ENCODE measurements at regions not wholly inside any gene's neighbourhood (a gene's known extent, or its start where the extent isn't known, plus 50 kb on each side); places are given as distances from the start of the nearest gene placed in this dataset.
"Not testable (repeated sequence)": the region's sequence is repeated elsewhere in the genome, so short reads cannot be mapped to it uniquely, and the experiment has no call there.

DNA sequence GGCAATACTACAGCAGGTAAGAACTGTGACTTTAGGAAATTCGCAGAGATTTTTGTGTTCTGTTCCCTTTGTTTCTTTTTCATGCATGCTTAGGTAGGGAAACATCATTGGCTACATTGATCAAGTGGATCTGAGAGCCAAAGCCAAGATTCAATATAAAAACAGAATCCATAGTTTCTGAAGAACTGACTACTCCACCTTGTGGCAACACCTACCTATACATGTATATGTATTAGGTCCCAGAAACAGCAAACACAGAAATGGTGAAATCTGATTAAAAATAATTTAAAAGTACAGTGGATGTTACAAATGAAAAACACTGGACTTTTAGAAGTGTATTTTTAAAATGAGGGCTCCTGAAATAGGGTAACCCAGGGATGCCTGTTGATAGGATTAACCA lies 322.6 kb upstream of the MAOA start:
- POLR2A ChIA-PET = no interaction called here

DNA sequence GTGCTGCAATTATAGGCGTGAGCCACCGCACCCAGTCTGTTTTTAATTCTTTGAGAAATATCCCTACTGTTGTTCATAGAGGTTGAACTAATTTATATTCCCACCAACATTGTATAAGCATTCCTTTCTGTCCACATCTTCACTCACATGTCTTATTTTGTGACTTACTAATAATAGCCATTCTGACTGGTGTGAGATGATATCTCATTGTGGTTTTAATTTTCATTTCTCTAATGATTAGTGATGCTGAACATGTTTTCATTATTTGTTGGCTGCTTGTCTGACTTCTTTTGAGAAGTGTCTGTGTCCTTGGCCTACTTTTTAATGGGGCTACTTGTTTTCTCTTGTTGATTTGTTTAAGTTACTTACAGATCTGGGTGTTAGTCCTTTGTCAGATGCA lies 310.9 kb upstream of the MAOA start:
- POLR2A ChIA-PET = no interaction called here
- CTCF ChIA-PET = interaction anchor here (0.8 kb wide), 1 partner anchor 212 kb away, joined by 3 read pairs; no protein-coding TSS in a partner anchor

More for the DNA sequence above, 322.6 kb upstream of the MAOA start:
- CTCF ChIA-PET = no interaction called here

DNA sequence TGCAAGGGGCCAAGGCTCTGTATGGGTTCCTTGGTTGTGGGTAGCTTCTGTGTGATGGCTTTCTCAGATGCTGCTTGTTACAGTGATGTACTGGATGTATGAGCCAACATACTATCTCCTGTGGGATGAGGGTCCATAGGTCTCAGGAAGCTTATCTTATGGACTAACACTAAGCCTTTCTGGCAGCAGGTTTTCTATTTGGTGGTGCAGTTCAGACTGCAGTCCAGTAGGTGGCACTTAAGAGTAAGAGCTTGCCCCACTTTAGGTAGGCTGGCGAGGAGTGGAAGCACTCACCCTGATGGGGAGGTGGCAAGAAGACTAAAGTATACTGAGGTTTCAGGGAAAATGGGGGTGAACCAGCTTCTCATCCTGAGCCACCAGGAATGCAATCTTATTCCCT lies 306.7 kb upstream of the MAOA start:
- CTCF ChIA-PET = no interaction called here
- POLR2A ChIA-PET = no interaction called here

DNA sequence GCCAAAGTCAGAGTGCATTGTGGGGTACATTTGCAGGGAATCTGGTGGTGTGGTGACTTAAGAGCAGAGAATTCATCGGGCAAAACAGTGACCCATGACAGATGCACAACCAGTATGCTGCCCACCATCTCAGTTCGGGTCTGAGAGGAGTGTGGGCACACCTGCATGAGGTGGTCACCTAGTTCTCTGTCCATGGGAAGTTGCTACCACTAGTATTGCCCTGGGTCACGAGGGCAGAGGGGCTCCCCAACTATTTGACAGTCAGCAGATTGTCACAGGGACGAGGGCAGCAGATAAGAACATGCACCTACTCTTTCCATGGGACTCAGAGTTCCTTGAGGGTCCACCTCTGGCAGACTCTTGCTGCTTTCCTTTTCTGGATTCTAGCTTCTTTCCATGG lies 305.2 kb upstream of the MAOA start:
- CTCF ChIA-PET = no interaction called here
- POLR2A ChIA-PET = no interaction called here

DNA sequence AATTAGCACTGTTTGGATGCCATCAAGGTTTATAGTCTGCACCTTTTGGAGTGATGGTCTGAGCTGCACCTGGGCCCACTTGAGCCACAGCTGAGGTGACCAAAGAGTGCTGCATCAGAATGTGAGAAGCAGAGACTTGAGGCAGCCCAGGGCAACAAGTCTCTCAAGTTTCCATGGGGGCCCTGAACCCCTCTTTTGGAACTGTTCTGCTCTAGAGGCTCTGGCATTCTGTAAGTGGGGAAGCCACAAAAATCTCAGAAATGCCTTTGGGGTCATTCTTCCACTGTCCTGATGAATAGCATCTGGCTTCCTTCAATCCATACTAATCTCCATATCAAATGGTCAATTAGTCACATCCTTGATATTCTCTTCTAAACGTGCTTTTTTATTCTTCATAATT lies 298.4 kb upstream of the MAOA start:
- ChIA-PET CTCF (no interaction called here), POLR2A (no interaction called here)

DNA sequence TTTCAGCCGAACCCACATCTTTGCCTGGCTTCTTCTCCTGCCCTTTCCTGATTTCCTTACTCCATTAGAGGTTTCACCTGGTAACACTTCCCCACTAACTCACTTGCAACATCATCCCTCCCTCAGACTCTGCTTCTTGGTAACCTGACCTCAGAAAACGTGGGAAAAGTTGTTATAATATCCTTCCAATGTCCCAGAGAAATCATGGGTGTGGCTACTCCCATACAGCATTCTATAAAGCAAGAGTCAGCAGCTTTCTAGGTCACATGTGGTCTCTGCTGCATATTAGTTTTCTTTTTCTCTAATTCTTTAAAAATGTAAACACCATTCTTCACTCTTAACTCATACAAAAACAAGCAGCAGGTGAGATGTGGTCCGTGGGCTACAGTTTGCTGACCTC lies 283.1 kb upstream of the MAOA start:
- ChIA-PET POLR2A (no interaction called here), CTCF (no interaction called here)

DNA sequence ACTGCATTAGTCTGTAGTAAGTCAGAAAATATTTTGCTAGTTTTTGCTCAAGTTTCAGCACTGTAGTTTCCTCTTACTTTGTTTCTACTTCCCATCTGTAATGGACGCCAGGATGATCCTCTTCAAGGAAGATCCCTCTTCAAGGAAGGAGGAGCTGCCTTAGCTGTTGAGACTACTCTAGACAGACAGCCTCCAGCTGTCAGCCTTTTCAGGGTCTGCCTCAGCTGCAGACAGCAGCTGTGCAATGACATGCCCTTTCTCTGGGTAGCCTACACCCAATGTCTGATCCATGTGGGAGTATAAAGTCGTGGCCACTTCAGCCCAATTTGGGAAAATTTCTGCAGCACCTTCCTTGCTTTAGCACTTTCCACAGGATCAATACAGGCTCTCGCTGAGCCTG lies 281.0 kb upstream of the MAOA start:
- POLR2A ChIA-PET = no interaction called here
- CTCF ChIA-PET = interaction anchor here (0.6 kb wide), 1 partner anchor 448 kb away, joined by 4 read pairs; no protein-coding TSS in a partner anchor

DNA sequence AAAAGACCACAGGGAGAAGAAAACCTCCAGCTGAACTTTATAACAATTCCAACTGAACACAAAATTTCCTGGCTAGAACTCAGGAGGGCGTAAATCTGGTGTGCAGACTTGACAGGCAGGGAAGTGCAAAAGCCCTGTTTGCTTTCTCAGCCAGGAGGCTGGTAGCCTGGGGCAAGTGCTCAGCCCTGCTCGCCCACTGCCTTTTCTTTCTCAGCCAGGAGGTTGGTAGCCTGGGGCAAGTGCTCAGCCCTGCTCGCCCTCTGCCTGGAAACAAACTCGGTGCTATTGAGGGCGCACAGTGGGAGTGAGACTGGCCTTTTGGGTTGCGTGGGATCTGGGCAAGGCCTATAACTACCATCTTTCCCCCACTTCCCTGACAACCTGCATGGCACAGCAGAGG lies 275.4 kb upstream of the MAOA start:
- CTCF ChIA-PET = no interaction called here
- POLR2A ChIA-PET = no interaction called here

DNA sequence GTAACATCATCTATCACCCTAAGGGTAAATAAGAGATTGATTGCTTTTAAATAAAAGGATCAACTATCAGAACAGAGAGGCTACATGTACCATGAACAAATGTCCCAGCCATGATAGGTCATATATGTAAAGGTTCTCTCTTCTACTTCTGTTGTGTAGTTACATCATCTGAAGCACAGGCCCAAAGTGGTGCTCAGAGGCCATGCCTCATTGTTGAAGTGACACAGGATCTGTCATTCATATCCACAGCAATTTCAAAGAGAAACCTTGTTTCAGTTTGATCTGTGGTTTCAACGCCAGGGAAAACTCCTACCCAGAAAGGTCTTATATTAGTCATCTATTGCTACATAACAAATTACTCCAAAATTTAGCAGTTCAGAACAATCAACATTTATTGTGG lies 269.2 kb upstream of the MAOA start:
- POLR2A ChIA-PET = no interaction called here
- CTCF ChIA-PET = no interaction called here

DNA sequence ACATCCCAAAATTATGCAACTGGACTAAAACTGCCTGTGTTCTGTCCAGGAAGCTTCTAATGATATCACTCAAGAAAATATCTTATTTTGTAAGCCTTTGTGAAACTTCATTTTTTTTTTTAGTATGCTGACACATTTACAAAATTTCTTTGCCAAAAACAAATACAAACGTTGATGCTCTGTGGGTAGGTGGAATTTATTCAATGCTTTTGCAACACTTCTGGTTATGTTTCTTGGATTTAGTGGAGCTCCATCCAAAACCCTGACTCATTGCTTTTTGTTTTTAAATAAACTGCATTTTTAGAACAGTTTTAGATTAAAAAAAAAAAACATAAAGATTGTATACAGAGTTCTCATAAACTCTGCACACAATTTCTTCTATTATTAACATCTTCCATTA lies 250.9 kb upstream of the MAOA start:
- CTCF ChIA-PET = no interaction called here
- POLR2A ChIA-PET = no interaction called here

DNA sequence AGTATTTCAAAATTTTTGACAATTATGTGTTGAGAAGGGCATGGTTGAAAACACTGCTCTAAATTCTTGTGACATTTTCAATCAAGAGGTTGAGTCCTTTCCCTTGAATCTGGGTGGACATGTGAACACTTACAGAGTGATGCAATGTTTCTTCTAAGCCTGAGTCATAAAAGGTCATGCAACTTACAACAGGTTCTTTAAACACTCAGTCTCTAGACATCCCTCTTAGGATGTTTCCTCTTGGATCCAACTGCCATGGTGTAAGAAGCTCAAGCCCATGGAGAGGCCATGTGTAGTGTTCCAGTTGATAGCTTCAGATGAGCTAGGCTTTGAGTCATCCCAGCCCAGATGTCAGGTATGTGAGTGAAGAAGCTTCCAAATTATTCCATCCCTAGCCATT lies 232.2 kb upstream of the MAOA start:
- ChIA-PET POLR2A (no interaction called here), CTCF (no interaction called here)

DNA sequence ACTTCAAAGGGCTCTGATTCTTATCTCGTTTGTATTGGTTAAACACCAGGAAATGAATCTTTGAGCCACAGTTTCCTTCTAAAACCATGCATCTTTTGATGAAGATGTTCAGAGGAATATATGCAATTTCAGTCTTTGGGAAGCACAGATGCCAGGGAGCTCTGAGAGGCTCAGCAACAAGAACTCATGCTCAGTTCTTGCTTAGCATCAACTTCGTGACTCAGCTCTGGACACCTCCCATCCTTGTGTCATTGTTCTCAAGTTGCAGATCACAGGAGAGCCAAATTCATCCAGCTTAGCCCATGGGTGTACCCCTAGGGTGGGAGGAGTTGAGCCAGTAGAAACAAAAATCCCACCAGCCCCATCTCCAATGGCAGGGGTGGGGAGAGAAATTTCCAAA lies 219.6 kb upstream of the MAOA start:
- CTCF ChIA-PET = no interaction called here

DNA sequence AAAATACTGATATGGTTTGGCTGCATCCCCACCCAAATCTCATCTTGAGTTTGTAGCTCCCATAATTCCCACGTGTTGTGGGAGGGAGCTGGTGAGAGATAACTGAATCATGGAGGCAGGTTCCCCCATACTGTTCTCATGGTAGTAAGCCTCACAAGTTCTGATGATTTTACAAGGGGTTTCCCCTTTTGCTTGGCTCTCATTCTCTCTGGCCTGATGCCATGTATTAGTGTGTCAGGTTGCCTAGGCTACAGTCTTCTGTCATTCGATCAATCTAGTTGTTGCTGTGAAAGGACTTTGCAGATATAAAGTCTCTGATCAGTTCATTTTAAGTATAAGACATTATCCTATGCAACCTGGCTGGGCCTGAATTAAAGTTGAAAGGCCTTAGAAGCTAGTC lies 209.3 kb upstream of the MAOA start:
- CTCF ChIA-PET = no interaction called here
- POLR2A ChIA-PET = no interaction called here

More for the DNA sequence above, 219.6 kb upstream of the MAOA start:
- POLR2A ChIA-PET = no interaction called here

DNA sequence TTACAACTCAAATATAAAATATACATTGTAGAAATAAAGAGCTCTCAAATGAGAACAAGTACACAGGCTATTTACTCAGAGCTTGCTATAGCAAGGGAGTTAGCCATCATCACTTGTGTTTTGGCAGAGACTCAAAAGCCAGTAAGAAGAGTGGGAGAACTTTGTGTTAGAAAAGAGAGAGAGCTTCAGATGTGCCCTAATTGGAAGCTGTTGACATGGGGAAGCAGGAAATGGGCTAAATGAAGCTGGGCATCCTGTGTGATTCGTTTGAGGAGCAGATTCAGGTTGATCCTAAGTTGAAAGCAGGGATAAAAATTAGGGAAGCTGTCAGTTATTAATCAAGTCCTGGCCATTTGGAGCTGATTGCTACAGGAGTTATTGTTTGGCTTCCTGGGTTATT lies 207.4 kb upstream of the MAOA start:
- ChIA-PET CTCF (no interaction called here), POLR2A (no interaction called here)

DNA sequence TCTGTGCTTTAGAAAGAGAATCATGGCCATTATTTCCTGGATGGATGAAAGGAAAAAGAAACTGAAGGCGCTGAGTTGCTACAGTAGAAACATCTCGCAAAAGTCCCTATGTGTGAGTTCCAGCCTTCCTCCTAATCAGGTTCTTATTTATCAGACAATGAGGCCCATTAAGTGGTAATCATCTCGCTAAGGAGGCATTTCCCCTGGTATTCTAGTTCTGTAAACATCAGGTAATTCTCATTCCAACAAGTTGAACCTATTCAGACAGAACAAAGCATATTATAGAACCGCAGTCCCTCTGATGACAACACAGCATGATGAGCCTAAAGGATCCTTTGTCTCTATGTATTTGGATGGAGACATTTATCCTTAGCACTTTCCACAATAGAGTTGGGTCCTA lies 205.7 kb upstream of the MAOA start:
- POLR2A ChIA-PET = no interaction called here
- CTCF ChIA-PET = no interaction called here

DNA sequence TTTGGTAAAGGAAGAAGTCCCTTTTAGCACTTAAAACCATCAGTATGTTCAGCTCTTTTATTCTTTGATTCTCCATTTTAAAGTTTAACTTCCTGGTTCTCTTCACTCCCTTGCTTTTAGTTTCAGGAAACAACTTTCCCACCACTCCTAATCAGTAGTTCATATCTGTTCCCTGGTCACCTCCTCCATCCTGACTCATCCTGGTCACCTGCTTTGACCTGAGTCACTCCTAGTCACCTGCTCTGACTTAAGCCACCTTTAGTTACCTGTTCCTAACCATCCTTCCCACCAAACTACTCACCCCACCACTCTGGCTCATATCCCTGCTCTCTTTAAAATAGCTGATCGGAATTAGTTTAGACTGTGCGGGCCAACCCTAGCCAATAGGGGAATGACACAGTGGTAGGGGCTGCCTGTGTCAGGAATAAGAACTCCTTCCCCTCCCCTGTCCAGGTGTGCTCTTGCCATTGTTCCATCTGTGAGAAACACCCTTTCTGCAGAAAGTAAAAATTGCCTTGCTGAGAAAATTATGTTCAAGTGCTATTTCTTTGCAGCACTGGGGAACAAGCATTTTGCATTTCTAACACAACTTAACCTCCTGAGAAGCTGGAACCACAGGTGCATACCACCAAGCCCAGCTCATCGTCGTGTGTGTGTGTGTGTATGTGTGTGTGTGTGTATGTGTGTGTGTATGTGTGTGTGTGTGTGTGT lies 204.0 kb upstream of the MAOA start:
- CTCF ChIA-PET, POLR2A ChIA-PET: not testable (repeated sequence)

DNA sequence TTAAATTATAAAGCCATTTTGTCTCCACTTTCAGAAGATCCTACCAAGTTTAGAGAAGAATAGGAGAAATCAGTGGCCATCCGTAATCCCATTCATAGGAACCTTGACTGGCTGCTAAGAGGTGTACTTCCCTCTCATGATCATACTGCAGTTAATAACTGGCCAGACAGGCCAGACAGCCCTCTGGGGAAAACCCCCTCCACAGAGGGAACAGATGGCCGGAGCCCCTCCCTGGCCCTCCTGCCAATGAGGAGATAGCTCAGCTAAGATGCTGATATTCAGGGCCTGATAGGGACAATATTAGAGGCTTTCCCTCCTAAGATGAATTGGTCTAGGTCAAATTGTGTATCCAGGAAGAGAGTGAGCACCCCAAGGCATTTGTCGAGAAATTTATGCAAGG lies 200.0 kb upstream of the MAOA start:
- CTCF ChIA-PET = no interaction called here
- POLR2A ChIA-PET = no interaction called here

DNA sequence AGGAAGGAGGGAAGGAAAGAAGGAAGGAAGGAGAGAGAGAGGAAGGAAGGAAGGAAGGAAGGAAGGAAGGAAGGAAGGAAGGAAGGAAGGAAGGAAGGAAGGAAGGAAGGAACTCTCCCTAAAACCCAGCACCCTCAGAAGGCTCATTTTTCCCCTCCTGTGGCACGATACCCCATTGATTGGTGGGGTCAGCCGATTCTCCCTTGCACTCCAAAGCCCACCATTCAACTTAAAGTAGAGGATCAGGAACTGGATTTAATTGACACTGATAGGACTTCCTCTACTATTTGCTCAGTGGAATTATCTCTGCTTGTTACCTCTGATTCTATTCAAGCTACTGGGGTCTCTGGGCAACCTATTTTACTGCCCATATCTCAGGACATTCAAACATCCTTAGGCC lies 199.2 kb upstream of the MAOA start:
- CTCF ChIA-PET = no interaction called here
- POLR2A ChIA-PET = no interaction called here

DNA sequence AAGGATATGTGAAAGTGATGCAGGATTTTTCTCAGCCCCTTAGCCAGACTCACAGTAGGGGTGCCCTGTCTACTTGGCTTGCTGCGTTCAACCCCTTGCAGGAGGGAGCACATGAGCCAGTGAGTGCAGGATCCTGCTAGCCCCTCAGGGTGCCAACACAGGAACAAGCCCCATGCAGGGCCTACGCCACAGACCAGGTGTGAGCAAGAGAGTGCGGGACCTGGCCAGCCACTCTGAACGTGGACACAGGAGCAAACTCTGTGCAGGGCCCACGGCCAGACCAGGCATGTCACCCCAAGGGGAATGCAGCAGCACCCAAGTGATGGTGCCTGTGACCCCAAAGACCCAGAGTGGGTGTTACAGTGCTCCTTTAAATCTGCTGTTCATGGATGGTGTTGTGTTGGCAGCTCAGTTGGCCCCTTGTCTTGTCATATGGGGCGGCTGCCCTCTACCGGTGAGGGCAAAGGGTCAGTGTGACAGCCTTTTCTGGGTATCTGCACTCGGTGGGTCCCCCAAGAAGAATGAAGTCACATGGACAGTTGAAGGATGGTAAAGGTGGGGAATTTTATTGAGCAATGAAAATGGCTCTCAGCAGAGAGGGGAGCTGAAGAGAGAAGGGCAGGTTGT lies 188.4 kb upstream of the MAOA start:
- POLR2A ChIA-PET = no interaction called here
- CTCF ChIA-PET = no interaction called here

DNA sequence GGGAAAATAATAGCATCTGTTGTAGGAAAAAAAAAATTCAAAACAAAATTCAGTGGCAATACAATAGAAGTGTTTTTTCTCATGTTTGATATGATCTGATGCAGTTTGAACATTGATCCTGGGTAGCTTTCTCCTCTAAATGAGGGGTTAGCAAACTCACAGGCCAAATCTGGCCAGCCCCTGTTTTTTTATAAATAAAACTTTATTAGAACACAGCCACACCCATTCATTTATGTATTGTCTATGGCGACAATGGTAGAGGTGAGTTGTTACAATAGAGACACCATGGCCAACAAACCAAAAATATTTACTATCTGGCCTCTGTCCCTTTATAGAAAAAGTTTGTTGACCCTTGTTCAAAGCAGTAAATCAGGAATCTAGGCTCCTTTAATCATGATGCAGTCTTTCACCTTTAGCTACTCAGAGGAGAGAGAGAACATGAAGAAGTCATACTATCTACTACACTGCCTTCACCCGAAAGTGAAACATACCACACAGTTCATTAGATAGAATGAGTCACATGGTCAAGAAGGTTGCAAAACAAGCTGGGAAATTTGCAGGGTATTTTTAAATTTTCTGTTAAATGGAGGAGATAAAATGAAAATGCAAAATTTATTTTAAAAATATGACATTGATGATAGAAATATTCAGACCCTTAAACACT lies 186.6 kb upstream of the MAOA start:
- CTCF ChIA-PET = interaction anchor here (0.6 kb wide), 1 partner anchor 390 kb away, joined by 3 read pairs; no protein-coding TSS in a partner anchor
- POLR2A ChIA-PET = no interaction called here

DNA sequence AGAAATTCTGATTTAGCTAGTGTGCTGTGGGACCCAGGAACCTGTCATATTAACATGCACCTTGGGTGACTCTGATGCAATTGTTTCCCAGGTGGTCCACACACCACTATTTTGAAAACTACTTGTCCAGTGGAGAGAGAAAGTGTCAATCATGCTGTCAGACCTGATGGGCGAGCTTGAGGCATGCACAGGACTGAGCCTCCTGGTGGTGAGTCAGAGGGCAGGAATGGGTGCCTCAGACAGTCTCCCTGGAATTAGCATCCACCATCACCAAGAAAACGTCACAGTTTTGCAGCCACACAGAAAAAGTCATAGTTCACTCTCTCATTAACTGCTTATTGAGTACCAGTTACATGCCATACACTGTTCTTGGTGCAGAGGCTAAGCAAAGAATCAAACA lies 181.8 kb upstream of the MAOA start:
- POLR2A ChIA-PET = no interaction called here

DNA sequence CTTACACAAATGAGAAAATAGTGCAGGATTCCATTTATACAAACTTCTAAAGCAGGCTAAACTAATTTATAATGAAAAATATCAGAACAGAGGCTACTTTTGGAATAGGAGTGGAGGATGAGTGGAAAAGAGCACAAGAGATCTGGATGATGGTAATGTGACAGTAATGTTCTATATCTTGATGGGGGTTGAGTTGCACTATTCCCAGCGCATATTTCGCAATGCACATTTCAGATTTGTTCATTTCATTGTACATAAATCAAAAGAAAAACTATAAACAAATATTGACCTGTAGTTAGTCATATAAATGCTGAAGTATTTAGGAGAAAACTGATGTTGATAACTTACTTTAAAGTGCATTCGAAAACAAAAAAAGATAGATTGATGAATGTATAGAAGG lies 177.0 kb upstream of the MAOA start:
- POLR2A ChIA-PET = no interaction called here
- CTCF ChIA-PET = no interaction called here

More for the DNA sequence above, 181.8 kb upstream of the MAOA start:
- CTCF ChIA-PET = no interaction called here

Data from activated CD8-positive, alpha-beta memory T cell treated with anti-CD3 and anti-CD28 coated beads for 36 hours (primary cell).